GDM1 (cell line): ENCODE measurements at regions not wholly inside any gene's neighbourhood (a gene's known extent, or its start where the extent isn't known, plus 50 kb on each side); places are given as distances from the start of the nearest gene placed in this dataset.
"Not testable (repeated sequence)": the region's sequence is repeated elsewhere in the genome, so short reads cannot be mapped to it uniquely, and the experiment has no call there.

Source experiments
- DNase-seq: peaks from one replicate; lab custom pipeline; 2025; lab: John Stamatoyannopoulos, UW

- DNase-seq: not testable (repeated sequence)
These were observed 125.5 kb downstream of the HAUS1 start for GRCh38 chr18:46229641-46230040.

DNA sequence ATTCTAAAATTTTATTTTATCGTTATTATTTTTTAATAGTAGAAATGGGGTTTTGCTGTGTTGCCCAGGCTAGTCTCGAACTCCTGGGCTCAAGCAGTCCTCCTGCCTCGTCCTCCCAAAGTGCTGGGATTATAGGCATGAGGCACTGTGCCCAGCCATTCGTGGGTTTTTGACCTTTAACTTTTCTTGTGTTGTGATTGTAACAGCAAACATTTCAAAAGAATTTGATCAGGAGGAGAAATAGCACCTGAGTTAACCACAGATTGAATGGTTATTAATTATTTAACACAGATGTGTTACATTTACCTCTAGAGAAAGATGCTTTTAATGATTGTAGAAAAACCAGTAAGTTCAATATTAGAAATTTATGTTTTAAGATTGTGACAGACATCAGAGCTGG is 132.0 kb downstream of the HAUS1 start:
- no peak for DNase-seq

DNA sequence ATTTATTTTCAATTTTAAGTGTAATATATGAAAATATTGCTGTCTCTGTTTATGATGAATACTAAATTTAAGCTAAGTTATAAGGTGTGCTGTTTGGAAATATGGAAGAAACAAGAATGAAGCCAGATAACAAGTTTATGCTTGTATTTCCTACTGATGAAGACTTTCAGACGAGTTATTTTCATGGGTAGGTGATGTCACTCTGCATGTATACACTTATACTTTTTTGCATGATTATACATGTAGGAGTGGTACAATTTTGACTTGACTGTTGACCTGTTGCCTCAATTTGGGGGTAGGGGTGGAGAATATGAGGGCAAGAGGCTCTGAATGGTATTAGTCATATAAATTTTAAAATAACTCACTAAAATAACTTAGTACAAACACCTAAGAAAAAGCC is 133.7 kb downstream of the HAUS1 start:
- no peak for DNase-seq

DNA sequence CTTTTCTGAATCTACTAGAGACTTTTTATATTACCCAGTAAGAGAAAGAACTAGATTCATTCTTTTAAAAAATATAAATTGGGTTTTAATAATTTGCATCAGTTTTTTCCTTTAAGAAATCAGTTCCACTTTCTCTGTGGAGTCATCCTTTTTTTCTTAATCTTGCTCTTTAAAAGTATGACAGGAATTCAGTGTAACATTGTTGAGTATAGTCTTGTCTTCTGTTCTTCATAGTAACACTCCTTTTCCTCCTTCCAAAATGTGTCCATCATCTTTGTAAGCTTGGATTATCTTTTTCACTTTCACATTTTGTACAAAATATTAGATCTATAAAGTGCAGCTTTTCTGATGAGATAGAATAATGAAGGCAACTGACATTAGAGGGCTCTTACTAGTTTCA is 135.4 kb downstream of the HAUS1 start:
- DNase-seq: no peak

DNA sequence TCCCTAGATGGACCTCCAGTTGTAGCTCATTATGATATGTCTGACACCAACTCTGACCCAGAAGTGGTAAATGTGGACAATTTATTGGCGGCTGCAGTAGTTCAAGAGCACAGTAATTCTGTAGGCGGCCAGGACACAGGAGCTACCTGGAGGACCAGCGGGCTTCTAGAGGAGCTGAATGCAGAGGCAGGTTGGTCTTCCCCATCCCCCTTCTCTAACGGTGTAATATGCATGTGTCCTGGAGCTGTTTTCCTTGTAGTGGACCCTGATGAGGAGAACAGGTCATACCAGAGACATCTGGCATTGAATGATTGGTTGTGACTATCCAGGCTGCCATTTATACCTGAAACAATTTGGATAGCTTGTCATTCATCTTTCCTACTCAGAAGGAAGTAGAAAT is 135.8 kb downstream of the HAUS1 start:
- DNase-seq: no peak

GRCh38 chr18:46241393-46241792 is 137.2 kb downstream of the HAUS1 start:
- not testable (repeated sequence) for DNase-seq

DNA sequence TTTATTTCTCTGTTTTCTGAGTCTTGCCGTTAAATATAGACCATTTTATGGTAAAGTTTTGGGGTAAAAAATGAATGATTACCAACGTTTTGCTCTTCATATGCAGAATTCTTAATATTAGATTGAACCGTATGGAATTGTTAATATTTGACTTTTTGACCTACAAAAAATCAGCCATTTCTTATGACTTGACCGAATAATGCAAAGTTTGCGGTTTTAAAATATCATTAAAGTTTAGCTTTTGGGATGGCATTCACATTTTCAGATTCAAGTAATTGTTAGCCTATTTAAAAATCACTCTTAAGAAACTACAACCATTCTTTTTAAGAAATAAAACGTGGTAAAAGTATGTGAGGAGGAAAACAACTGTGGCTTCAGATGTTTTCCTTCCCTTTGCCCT is 138.0 kb downstream of the HAUS1 start:
- DNase-seq: no peak

DNA sequence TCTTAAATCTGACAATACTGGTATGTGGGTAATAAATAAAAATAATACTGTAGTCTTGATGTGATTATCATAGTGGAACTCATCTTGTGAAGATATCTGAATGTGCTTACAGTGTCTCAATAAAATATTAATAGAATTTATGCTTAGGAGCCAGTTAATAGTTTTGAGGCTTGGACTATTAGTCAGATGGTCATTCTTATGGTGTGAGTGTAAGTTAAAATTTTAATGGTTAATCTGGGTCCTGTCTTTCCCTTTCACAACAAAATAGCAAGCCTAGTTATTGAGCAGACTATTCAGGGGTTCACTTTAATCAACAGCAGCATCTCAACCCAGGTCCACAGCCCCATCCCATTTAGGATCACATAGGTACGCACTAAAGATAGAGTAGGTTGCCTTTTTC is 138.9 kb downstream of the HAUS1 start:
- no peak for DNase-seq

- no peak for DNase-seq
These were observed 139.5 kb downstream of the HAUS1 start for GRCh38 chr18:46243673-46244072.

DNA sequence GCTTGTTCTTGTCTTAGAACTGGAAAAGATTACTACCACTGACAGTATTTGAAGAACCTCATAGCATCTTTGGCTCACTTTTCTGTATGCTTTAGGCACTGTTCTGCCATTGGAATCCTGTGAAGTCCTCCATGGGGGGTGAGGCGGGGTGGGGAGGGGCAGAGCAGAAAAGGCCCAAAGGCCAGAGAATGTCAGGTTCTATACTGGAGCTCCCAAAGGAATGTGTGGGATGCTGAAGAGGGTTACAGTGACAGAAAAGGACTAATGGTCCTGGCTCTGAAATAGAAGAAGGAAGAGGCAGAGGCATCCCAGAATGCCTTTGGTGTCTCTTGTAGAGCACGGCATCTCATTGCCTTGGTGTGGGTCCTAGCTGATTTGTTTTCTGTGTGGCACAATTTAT is 141.9 kb downstream of the HAUS1 start:
- DNase-seq: no peak

- no peak for DNase-seq
These were observed 143.8 kb downstream of the HAUS1 start for GRCh38 chr18:46247942-46248341.

- peak; percentile 34 for DNase-seq
These were observed 146.1 kb downstream of the HAUS1 start for GRCh38 chr18:46250084-46250811.

GRCh38 chr18:46250812-46251173 is 146.6 kb downstream of the HAUS1 start:
- DNase-seq: no peak

DNA sequence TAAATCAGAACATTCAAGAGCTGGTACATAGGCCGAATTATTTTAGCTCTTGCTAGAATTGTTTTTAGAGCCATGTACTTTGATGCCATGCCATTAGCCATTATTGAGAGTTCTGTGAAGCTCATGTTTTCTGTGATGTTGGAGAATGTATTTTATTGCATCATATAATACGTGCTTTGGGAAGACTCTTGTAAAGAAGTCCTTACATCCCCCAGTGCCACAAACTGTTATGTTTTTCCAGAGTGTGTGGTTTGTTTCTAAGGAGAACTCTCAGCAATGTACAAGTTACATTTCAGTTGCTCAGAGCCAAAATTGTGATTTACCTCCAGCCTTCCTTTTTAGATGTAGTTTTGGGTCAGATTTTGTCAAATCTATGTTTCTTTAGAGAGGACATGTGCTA is 148.6 kb downstream of the HAUS1 start:
- no peak for DNase-seq

DNA sequence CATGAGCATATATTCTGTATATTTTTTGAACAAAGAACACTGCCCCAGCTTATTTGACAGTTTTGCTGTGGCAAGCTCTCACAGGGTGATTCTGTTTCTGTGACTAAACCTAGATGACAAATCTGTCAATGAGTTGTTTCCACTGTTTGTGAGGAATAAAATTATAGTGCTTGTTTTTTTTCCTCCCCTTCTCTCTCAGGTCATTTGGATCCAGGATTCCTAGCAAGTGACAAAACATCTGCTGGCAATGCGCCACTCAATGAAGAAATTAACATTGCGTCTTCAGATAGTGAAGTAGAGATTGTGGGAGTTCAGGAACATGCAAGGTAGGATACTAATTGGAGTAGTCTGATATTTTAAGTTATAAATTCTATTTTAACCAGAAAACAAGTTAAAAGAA is 149.3 kb downstream of the HAUS1 start:
- no peak for DNase-seq

- no peak for DNase-seq
These were observed 151.9 kb downstream of the HAUS1 start for GRCh38 chr18:46256078-46256477.

GRCh38 chr18:46257366-46257765 is 153.2 kb downstream of the HAUS1 start:
- DNase-seq: no peak

DNA sequence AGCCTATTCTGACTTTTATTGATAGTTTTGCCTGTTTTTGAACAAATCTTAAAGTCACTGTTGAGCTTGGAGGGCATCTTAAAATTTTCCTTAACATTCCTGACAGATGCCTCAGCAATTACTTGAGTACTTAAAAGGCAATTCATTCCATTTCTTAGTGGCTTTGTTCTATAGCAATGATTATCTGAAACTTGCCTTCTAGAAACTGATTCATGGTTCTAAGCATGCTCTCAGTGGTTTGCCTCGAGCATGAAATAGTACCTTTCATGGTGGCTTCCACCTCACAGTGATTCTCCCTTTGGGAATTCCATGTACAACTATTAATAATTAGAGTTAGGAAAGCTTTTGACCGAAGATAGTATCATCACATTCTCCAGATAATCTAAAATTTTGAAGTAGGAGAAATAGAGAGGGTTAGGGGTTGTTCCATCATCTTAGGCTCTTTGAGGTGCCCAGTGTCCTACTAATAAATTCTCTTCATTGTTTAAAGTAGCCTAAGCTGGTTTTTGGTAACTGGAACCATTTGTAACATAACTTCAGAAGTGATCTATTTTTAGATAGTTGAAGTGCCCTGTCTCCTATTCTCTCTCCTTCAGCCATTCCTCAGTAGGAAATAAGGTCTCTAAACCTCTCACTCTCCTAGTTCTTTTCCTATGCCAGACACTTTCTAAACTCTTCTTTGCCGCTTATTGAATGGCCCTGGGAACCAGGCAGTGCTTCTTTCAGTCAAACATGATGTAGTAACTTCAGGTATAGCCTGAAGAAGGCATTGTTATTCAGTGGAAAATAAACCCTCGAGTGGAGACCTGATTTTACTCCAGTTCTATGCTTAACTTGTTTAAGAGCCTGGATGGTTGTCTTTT is 156.1 kb downstream of the HAUS1 start:
- DNase-seq: no peak

DNA sequence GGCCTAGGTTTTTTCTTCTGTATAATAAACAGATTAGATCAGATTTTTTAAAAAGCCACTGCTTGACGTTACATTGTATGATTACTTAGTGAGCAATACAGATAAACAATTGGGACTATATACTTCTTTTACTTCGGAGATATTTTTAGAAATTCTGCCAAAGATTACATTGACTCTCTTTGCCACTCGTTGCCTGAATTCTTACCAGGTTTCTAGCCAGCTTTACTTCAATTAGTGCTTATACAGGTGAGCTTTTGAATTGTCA is 156.6 kb downstream of the HAUS1 start:
- DNase-seq: no peak

DNA sequence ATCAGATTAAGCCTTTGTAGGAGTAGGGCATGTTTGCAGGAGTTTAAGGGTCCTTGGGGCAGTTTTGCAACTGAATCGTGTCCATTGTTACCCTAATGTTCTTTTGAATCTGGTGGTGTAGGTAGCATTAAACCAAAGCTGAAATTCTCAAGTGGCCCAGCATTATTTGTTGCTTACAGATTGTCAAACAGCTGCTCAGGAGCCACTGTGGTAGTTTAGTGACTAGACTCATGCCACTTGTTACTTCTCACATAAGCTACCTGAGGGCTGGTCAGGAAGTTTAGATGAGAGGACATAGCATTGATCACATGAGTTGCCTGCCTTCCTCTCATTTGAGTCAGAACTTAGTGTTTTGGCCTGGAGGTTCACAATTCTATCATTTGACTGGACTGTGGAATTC is 157.6 kb downstream of the HAUS1 start:
- no peak for DNase-seq

GRCh38 chr18:46262856-46263255 is 158.7 kb downstream of the HAUS1 start:
- no peak for DNase-seq

GRCh38 chr18:46264255-46264654 is 160.1 kb downstream of the HAUS1 start:
- no peak for DNase-seq

DNA sequence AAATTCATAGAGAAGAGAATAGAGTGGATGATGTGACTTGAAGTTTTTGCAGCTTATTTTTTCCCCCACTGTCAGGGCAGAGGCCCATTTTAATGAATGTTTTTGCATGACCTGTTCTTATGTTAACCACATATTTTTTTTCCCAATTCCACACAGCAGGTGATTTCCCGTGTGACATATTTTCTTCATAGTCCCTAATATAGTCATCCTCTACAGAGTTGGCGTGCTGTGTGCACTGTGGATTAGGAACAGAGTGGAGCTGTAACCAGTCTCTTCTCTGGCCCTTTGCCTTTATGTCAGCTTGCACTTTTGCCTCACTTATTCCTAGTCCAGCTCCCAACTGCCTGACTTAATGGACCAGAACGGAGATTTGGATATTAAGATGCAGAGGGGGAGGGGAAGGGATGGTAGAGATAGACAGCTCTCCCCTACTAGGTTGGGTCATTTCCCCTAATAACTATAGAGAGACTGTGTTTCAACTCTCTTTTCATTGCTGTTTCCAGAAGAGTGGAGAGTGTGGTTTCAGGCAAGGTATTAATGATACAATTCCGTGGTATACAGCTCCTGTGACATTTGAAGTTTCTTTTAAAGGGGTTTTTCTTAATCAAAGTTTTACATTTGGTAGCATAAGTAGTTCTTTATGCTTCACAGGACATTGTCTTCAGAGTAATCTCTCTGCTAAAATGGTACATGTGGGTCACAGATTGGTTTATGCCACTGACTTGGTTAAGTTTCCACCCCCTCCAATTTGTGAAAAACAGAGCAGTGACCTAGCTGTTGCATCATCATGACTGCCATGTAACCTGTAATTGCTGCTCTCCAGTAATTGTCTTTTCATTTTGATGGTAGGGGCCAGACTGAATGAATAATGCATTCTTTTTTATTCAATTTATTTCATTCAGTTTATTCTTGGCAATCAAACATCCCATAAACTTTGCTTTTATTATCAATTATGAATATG is 161.3 kb downstream of the HAUS1 start:
- DNase-seq: no peak
